Activated naive CD8-positive, alpha-beta T cell (primary cell): ENCODE measurements at regions not wholly inside any gene's neighbourhood (a gene's known extent, or its start where the extent isn't known, plus 50 kb on each side); places are given as distances from the start of the nearest gene placed in this dataset.

ENCODE experiments used
- H3K27ac Mint-ChIP-seq: one replicate; pipeline ENCODE4 v1.8.0; 2021; ENCODE audit warnings: mixed read lengths
- H3K27me3 Mint-ChIP-seq: one replicate; pipeline ENCODE4 v1.8.0; 2021; ENCODE audit warnings: mixed read lengths
- H3K36me3 Mint-ChIP-seq: one replicate; pipeline ENCODE4 v1.8.0; 2021; ENCODE audit warnings: mixed read lengths
- H3K4me1 Mint-ChIP-seq: one replicate; pipeline ENCODE4 v1.8.0; 2021; ENCODE audit warnings: low read depth, mixed read lengths
- H3K4me3 Mint-ChIP-seq: one replicate; pipeline ENCODE4 v1.8.0; 2021; ENCODE audit warnings: mild to moderate bottlenecking, mixed read lengths
- H3K9me3 Mint-ChIP-seq: one replicate; pipeline ENCODE4 v1.8.0; 2021; ENCODE audit warnings: low read depth, mixed read lengths

DNA sequence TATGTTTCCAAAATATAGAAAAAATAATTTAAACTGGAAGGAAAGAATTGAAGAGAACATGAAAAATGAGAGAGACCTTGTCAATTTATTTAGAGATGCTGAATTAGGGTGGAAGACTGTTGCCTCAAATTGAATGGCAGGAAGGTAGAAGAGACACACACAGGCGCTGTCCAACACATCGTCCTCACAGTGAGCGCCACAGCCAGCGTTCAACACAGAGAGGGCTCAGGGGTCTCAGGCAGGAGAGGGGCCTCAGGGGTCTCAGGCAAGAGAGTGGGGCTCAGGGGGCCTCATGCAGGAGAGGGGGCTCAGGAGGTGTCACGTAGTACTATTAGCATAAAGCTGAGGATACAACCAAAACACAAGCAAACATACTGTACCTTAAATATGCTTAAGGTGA, 65.7 kb downstream of the TMEM18 start:
- Mint-ChIP-seq H3K9me3 (no peaks in the 10 kb centered on the region), H3K36me3 (no peaks in the 10 kb centered on the region), H3K27ac (no peak overlapping the region), H3K27me3 (no peaks in the 10 kb centered on the region), H3K4me1 (no peaks in the 10 kb centered on the region), H3K4me3 (no peak overlapping the region)

DNA sequence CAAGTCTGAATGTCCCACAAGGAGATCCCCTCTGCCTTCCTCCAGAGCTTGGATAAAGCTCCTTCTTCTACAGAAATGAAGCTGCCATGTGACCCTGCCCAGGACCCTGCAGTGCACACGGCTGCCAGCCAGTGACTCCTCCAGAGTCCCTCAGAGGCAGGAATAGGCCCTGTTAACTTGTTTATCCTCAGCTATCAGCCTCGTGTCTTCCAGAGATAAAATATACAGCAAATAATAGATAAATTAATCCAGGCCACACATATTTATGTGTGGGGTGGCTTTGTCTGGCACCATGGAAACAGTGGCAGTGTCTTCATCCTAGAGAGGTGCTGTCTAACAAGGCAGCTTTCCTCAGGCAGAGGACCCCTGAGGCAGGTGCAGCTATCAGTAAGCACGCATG, 66.7 kb downstream of the TMEM18 start:
- Mint-ChIP-seq H3K27ac (no peak overlapping the region), H3K4me1 (no peaks in the 10 kb centered on the region), H3K27me3 (no peaks in the 10 kb centered on the region), H3K9me3 (no peaks in the 10 kb centered on the region), H3K4me3 (no peak overlapping the region), H3K36me3 (no peaks in the 10 kb centered on the region)

DNA sequence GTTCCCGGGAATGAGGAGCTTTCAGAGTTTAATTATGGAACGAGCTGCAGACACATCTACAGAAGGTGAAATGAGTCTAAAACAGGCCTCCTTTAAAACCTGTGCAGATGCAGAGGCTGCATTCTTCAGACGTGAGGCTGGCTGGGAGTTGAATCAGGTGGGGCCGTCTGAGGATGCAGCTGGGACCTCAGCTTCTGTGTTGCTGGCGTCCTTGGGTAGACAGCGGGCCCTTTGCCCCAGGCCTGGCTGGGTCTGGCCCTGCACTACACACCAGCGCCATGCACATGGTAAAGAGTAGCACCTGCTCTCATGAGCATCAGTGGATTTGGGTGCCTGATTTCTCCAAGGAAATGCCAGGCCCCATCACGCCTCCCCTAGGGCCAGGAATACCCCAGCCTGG, 67.3 kb downstream of the TMEM18 start:
- no peaks in the 10 kb centered on the region for H3K27me3 Mint-ChIP-seq
- no peak overlapping the region for H3K4me3 Mint-ChIP-seq
- no peaks in the 10 kb centered on the region for H3K9me3 Mint-ChIP-seq
- H3K4me1 Mint-ChIP-seq: no peaks in the 10 kb centered on the region
- H3K27ac Mint-ChIP-seq: no peak overlapping the region
- H3K36me3 Mint-ChIP-seq: no peaks in the 10 kb centered on the region

DNA sequence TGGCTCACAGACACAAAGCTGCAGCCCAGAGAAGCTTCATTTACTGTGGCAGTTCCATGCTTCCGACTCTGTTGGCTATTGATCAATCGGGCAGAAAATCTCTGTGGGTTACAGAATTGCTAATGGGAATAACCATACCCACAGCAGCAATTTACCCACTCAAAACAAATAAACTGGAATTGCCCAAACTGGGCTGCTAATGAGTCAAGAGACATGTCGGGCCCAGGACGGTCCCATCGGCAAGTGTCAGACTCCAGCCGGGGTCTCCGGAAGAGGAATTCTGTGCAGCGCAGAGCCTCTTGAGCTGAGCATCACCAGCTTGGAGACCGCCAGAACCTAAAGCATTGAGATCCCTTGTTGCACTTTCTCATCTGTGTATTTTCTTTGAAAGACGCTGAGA, 67.8 kb downstream of the TMEM18 start:
- Mint-ChIP-seq H3K4me3 (no peak overlapping the region), H3K27me3 (no peaks in the 10 kb centered on the region), H3K27ac (no peak overlapping the region), H3K36me3 (no peaks in the 10 kb centered on the region), H3K4me1 (no peaks in the 10 kb centered on the region), H3K9me3 (no peaks in the 10 kb centered on the region)

DNA sequence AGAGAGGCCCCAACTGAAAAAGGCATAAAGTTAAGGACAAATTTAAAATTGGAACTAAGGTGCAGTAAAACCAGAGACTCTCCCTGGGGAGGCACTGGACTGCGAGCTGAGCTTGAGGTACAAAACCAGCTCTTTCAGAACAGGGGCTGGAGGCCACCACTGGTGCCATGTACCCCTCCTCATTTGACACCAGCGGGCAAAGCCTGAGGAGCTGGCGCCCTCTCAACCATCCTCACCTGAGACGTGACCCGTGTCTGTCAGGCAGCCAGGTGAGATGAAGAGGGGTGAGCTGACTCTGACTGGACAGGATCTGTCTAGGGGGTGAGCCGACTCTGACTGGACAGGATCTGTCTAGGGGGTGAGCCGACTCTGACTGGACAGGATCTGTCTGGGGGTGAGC, 68.5 kb downstream of the TMEM18 start:
- H3K4me3 Mint-ChIP-seq: no peak overlapping the region

DNA sequence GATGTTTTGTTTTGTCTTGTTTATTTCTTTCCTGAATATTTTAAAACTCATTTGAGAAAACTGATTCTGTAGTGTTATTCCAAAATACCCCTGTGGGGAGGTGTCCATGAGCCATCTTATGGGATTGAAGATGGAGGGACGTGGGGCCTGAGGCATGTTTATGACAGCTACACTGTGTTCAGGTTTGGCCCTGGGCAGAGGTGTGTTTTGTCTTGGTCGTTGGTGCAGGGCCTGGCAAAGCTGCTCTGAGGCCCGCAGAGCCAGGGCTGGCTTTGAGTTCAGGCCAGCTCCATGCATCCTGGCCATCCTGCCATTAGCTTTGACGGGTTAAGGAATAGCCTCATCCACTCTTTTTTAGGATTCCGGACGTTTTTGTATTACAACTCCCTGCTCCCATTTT, 68.9 kb downstream of the TMEM18 start:
- Mint-ChIP-seq H3K36me3 (no peaks in the 10 kb centered on the region), H3K27ac (no peak overlapping the region), H3K4me3 (no peak overlapping the region), H3K4me1 (no peaks in the 10 kb centered on the region), H3K27me3 (no peaks in the 10 kb centered on the region), H3K9me3 (no peaks in the 10 kb centered on the region)

More for the DNA sequence above, 68.5 kb downstream of the TMEM18 start:
- no peak overlapping the region for H3K27ac Mint-ChIP-seq
- no peaks in the 10 kb centered on the region for H3K36me3 Mint-ChIP-seq
- no peaks in the 10 kb centered on the region for H3K4me1 Mint-ChIP-seq
- H3K9me3 Mint-ChIP-seq: no peaks in the 10 kb centered on the region
- no peaks in the 10 kb centered on the region for H3K27me3 Mint-ChIP-seq

DNA sequence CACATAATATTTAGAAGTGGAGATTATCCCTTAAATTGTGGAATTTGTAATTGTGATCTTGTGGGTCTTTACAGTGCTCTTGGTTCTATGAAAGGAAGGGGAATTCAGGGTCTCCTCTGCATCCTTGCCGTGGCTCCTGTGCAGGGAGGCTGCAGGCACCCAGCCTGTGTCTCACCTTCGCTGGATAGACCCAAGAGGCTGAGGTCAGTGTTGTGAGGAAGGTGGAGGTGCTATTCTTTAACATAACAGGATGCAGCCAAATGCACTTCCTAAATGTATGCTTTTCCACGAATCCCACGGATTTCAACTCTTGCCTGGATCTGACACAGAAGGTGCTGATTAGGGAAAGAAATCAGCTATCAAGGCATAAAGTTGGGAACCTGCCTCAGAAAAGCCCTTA, 69.5 kb downstream of the TMEM18 start:
- no peaks in the 10 kb centered on the region for H3K27me3 Mint-ChIP-seq
- no peak overlapping the region for H3K27ac Mint-ChIP-seq
- no peaks in the 10 kb centered on the region for H3K9me3 Mint-ChIP-seq
- H3K36me3 Mint-ChIP-seq: no peaks in the 10 kb centered on the region
- H3K4me3 Mint-ChIP-seq: no peak overlapping the region
- H3K4me1 Mint-ChIP-seq: no peaks in the 10 kb centered on the region

DNA sequence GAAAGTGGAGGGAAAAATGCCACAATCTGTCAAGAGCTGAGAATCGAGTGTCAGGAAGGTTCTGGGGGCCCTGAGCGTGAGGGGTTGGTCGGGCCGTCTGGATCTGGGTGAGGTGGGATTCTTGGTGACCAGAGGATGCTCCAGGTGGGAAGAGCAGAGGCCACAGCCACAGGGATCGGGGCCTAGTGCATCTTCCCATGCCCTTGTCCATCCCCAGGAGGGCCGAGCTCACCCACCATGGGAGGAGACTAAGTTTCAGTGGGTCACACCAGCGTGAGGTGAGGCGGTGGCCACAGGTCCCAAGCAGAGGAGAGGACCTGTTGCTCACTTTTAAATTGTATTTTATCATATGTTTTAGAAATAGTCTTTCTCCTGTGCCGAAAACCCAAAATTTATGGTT, 70.0 kb downstream of the TMEM18 start:
- Mint-ChIP-seq H3K4me1 (no peaks in the 10 kb centered on the region), H3K27ac (no peak overlapping the region), H3K4me3 (no peak overlapping the region), H3K36me3 (no peaks in the 10 kb centered on the region), H3K9me3 (no peaks in the 10 kb centered on the region), H3K27me3 (no peaks in the 10 kb centered on the region)

DNA sequence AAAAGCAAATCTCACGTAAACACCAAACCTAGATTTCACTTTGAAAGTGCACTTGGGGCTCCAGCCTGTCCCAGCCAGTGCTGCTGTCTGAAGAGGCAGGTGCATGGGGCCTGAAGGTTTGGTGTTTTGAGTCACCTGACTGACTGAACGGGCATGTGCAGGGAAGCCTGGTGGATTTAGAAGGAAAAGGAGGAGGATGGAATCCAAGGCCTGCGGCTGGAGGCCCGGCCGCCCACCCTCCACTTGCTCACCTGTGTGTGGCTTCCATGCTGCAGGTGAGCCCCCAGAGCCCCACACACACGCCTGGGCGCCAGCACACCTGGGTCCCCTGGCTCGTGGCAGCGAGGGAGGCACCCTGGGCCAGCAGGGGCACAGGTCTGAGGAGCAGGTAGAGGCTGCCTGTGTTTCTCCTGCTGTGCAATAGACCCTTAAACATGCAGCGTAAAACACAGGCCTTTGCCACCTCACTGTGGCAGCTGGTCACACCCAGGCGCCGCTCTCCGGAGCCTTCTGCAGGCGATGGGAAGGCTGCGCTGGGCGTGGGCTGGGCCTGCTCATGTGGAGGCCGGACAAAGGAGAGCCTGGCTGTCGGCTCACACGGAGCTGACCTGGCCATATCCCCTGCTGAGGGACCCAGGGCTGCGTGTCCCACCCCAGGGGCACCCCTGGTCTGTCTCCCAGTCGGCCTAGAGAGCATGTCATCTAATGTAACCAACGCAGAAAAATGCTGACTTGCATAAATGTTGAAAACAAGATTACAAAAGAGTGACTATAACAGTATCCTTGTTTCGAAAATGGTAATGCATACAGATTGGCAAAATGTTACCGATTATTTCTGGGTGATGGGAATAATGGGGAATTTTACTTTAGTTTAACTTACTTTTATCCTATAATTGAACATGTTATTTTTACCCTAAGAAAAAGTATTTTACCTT, 71.3 kb downstream of the TMEM18 start:
- Mint-ChIP-seq H3K36me3 (no peaks in the 10 kb centered on the region), H3K9me3 (no peaks in the 10 kb centered on the region), H3K27ac (no peak overlapping the region), H3K4me3 (no peak overlapping the region), H3K4me1 (no peaks in the 10 kb centered on the region), H3K27me3 (no peaks in the 10 kb centered on the region)

DNA sequence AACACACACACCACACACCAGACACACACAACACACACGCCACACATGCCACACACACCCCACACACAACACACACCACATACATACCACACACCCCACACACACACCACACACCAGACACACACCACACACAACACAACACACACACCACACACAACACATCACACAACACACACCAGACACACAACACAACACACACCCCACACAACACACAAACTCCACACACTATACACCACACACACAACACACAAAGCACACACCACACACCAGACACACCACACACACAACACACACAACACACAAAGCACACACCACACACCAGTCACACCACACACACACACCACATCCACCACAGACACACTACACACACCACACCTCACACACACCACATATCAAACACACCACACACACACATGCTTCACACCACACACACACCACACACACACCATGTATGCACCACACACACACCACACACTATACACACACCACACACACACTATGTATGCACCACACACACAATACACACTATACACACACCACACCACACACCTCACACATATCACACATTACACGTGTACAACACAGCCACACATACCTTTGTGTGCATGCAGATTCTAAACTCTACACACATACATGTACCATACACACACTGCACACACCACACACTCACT, 72.2 kb downstream of the TMEM18 start:
- Mint-ChIP-seq H3K4me1 (no peaks in the 10 kb centered on the region), H3K9me3 (no peaks in the 10 kb centered on the region), H3K27me3 (no peaks in the 10 kb centered on the region), H3K36me3 (no peaks in the 10 kb centered on the region), H3K4me3 (no peak overlapping the region), H3K27ac (no peak overlapping the region)

DNA sequence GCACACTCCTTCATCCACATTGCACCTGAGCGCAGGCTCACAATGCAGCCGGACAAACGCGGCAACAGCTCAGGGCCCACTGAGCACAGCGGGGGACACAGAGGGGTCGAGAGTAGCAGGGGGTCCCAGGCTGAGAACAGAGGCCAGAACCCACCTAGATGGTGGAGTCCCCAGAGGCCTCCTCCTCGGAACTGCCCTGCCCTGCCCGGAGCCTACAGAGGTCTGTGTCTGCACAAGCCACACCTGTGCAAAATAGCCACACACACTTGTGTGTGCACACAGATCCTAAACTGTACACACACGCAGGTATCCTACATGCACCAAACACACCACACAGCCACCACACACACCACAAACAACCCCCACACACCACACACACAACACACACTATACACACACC, 72.8 kb downstream of the TMEM18 start:
- H3K9me3 Mint-ChIP-seq: no peaks in the 10 kb centered on the region
- no peaks in the 10 kb centered on the region for H3K4me1 Mint-ChIP-seq
- no peaks in the 10 kb centered on the region for H3K36me3 Mint-ChIP-seq
- H3K27me3 Mint-ChIP-seq: no peaks in the 10 kb centered on the region
- H3K27ac Mint-ChIP-seq: no peak overlapping the region
- H3K4me3 Mint-ChIP-seq: no peak overlapping the region

DNA sequence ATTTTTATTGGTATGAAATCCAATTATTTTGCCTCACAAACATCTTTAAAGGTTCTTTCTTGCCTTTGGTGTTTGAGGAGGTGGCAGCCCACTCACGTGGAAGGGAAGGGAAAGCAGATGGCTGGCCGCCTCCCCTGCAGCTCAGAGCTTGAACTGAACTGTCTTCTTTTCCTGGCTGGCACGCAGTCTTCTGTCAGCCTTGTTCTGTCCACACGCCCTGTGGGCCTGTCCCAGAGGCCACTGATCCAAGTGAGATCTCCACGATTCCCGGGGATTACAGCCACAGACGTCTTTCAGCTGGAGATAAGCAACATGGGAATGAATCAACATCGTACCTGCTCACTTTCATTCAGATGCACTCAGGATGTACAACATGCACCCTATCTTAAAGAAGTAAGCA, 73.3 kb downstream of the TMEM18 start:
- no peaks in the 10 kb centered on the region for H3K36me3 Mint-ChIP-seq
- H3K4me3 Mint-ChIP-seq: no peak overlapping the region
- H3K9me3 Mint-ChIP-seq: no peaks in the 10 kb centered on the region
- H3K27ac Mint-ChIP-seq: no peak overlapping the region
- no peaks in the 10 kb centered on the region for H3K4me1 Mint-ChIP-seq
- H3K27me3 Mint-ChIP-seq: no peaks in the 10 kb centered on the region

DNA sequence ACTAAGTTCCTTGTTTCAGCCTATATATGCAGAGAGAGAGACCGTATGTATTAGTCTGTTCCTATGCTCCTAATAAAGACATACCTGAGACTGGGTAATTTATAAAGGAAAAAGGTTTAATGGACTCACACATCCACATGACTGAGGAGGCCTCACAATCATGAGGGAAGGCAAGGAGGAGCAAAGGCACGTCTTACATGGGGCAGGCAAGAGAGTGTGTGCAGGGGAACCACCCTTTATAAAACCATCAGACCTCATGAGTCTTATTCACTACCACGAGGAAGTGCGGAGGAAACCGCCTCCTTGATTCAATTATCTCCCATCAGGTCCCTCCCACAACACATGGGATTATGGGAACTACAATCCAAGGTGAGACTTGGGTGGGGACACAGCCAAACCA, 73.8 kb downstream of the TMEM18 start:
- no peaks in the 10 kb centered on the region for H3K4me1 Mint-ChIP-seq
- H3K9me3 Mint-ChIP-seq: no peaks in the 10 kb centered on the region
- H3K4me3 Mint-ChIP-seq: no peak overlapping the region
- H3K27ac Mint-ChIP-seq: no peak overlapping the region
- H3K27me3 Mint-ChIP-seq: no peaks in the 10 kb centered on the region
- H3K36me3 Mint-ChIP-seq: no peaks in the 10 kb centered on the region

DNA sequence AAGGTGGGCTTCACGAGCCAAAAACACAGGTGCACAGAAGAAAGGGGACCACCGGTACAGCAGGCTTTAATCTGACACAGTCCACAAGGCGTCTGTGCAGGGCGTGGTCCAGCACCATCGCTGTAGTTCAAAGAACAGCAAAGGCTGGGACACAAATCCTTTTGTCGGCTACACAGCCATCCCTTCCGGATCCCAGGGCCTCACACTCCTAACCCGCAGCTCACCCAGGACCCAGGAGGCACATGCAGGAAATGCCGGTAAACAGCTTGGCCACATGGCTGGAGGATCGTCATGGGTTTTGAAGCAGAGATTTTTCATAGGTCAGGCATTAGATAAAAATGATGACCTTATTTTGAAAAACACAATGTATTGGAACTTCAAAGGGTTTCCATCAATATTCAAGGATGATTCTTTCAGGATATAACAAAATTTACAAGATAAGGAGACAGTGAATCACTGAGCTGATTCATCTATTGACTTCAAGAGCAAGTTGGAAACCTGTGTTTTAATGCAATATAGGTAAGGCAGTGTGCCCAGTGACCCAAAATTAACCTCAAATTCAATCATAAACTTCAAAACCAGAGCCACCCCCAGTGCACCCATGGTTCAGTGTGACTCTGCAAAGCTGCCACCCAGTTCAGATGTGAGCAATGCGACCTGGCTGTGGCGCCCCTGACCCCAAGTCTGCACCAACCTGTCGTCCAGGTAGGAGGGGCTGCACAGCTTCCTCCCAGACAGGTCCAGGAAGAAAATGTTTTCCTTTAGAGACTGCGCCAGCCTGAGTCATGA, 74.4 kb downstream of the TMEM18 start:
- Mint-ChIP-seq H3K9me3 (no peaks in the 10 kb centered on the region), H3K27me3 (no peaks in the 10 kb centered on the region), H3K36me3 (no peaks in the 10 kb centered on the region), H3K4me1 (no peaks in the 10 kb centered on the region), H3K27ac (no peak overlapping the region), H3K4me3 (no peak overlapping the region)

DNA sequence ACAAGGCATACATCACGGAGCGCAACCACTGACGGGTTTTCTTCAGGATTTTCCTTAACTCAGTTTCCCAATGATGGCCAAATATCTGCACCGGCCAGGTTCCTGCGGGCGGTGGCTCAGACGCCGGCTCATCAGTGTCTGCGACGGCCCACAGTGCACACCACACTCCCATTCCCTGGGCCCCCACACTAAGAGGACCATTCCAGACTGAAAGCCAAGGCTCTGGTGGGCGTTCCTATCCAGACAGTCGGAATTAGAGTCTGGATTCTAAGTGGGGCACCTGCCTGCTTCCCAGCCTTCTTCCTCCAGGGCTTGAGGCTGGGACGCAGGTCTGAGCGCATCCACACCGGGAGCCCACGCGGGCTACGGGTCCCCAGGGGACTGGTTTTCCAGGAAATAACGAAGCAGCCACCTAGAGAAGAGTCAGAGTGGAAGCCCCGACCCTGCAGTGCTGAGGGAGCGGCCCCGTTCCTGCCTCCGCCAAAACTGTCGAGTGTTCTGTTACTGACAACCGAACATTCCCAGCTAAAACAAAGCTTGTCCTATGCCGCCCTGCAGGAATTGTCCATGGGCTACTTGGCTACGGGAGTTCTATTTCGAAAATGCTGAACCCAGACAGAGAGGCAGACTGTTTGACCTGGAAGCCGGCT, 75.3 kb downstream of the TMEM18 start:
- Mint-ChIP-seq H3K36me3 (no peaks in the 10 kb centered on the region), H3K27me3 (no peaks in the 10 kb centered on the region), H3K9me3 (no peaks in the 10 kb centered on the region), H3K27ac (no peak overlapping the region), H3K4me3 (no peak overlapping the region), H3K4me1 (no peaks in the 10 kb centered on the region)
